Skin of body (tissue), 1 donor: ENCODE measurements at regions not wholly inside any gene's neighbourhood (a gene's known extent, or its start where the extent isn't known, plus 50 kb on each side); places are given as distances from the start of the nearest gene placed in this dataset.
"Not testable (repeated sequence)": the region's sequence is repeated elsewhere in the genome, so short reads cannot be mapped to it uniquely, and the experiment has no call there.

Experiments
- DNase-seq: peaks from one replicate; lab custom pipeline; 2025; lab: John Stamatoyannopoulos, UW

GRCh38 chr11:26839911-26840698 is 118.2 kb upstream of the SLC5A12 start:
- DNase-seq = no peak

- peak; percentile 25 for DNase-seq
Observed at GRCh38 chr11:26841818-26842473, 120.1 kb upstream of the SLC5A12 start.

- DNase-seq = peak; percentile 69
Observed at GRCh38 chr11:26842478-26843282, 120.8 kb upstream of the SLC5A12 start.

- no peak for DNase-seq
Observed at GRCh38 chr11:26843539-26843938, 121.7 kb upstream of the SLC5A12 start.

GRCh38 chr11:26844963-26845362 is 123.1 kb upstream of the SLC5A12 start:
- no peak for DNase-seq

DNA sequence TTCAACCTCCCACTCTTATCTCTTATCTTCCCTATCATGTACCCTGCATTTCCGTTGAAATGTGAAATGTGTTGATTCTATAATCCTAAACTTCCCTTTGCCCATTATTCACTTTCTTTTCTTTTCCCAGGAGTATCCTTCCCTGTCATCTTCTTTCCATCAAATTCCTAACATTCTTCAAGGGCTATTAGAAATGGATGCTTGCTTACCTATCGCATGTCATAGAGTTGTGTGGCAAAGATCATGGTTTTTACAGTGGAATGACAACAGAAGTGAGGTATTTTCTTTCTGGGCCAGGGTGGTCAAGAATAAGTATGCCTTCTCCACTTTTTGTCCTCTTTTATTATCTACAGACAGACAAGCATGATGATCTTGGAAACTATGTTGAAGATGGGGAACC is 124.4 kb upstream of the SLC5A12 start:
- DNase-seq = no peak

- peak; percentile 61 for DNase-seq
Observed at GRCh38 chr11:26847459-26847858, 125.6 kb upstream of the SLC5A12 start.

DNA sequence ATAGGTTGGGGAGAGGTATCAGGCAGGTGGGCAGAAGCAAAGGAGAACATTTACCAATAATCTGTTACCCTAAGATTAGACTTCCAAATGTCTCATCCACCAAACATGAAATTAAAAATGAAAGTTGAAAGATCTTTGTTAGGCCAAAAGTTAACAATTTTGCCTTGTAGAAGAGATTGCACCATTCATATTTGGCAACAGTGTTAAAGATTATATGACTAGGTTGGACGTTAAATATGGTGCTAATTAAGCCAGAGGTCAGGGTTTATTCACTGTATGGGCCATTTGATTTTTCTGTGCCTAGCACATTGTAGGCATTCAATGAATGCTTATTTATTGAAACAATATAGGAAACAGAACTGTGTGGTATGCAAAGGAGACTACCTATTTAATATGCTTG is 126.1 kb upstream of the SLC5A12 start:
- no peak for DNase-seq

- no peak for DNase-seq
Observed at GRCh38 chr11:26849036-26849435, 127.2 kb upstream of the SLC5A12 start.

- DNase-seq = peak; percentile 68
Observed at GRCh38 chr11:26851291-26851690, 129.4 kb upstream of the SLC5A12 start.

- DNase-seq = peak; percentile 57
Observed at GRCh38 chr11:26851696-26852095, 129.8 kb upstream of the SLC5A12 start.

DNA sequence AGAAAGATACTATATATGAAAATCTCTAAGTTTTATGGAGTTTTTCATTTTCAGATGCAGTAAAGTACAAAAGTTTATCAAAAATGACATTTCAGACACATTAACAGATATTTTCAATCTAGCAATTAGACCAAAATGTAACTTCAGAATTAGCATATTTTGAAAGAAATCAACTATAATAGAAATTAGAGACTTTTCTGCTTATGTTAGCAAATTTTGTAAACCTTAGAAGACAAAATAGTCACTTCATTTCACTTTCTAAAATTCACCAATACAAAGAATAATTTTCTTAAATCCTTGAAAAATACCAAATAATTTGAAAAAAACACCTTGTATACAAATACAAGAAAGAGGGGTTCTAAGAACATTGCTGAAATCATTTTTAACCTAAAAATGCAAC is 135.8 kb upstream of the FIBIN start:
- DNase-seq = no peak

GRCh38 chr11:26859416-26859815 is 134.5 kb upstream of the FIBIN start:
- no peak for DNase-seq

GRCh38 chr11:26860091-26860780 is 133.7 kb upstream of the FIBIN start:
- DNase-seq = peak; percentile 98

GRCh38 chr11:26860895-26861294 is 133.0 kb upstream of the FIBIN start:
- peak; percentile 62 for DNase-seq

DNA sequence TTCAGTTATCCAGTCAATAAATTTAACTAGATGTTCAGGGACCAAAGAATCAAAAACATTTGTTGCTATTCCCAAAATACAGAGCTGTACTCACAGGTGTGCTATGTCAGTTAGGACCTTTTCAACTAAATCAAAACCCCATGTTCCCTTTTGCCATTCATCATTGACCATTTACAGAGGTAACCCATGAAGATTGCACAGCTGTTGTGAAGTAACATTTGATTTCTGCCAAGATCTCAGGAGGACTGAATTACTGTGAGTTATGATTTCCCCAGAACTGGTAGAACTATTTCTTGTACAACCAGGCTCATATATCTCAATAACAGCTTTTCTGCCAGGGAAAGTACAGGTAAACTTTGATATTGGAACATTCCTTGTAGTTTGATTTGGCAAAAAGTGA is 131.1 kb upstream of the FIBIN start:
- no peak for DNase-seq

GRCh38 chr11:26865703-26866102 is 128.2 kb upstream of the FIBIN start:
- no peak for DNase-seq

- DNase-seq = peak; percentile 12
Observed at GRCh38 chr11:26867286-26867685, 126.6 kb upstream of the FIBIN start.

GRCh38 chr11:26878959-26879581 is 114.8 kb upstream of the FIBIN start:
- no peak for DNase-seq

DNA sequence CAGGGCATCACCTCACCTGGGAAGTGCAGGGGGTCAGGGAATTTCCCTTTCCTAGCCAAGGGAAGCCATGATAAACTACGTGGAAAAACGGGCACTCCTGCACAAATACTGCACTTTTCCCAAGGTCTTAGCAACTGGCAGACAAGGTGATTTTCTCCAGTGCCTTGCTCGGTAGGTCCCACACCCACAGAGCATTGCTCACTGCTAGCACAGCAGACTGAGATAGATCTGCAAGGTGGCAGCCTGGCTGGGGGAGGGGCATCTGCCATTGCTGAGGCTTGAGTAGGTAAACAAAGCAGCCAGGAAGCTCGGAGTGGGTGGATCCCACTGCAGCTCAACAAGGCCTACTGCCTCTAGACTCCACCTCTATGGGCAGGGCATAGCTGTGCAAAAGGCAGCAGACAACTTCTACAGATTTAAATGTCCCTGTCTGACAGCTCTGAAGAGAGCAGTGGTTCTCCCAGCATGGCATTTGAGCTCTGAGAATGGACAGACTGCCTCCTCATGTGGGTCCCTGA is 111.5 kb upstream of the FIBIN start:
- DNase-seq = not testable (repeated sequence)

DNA sequence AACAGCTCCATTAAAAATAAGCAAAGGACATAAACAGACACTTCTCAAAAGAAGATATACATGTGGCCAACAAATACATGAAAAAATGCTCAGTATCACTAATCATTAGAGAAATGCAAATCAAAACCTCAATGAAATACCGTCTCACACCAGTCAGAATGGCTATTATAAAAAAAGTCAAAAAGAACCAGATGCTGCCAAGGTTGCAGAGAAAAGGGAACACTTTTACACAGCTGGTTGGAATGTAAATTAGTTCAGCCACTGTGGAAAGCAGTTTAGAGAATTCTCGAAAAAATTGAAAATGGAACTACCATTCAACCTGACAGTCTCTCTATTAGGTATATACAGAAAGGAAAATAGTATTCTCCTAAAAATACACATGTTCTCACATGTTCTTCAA is 102.4 kb upstream of the FIBIN start:
- no peak for DNase-seq
